Trophoblast cell (in vitro differentiated cells and primary cell): ENCODE measurements at regions not wholly inside any gene's neighbourhood (a gene's known extent, or its start where the extent isn't known, plus 50 kb on each side); places are given as distances from the start of the nearest gene placed in this dataset.

Experiments used
- DNase-seq, 2 donors: peaks; one replicate each; pipeline ENCODE4 v3.0.0-alpha.2; 2016
- H2AFZ ChIP-seq: 2 replicates; pipeline ENCODE4 v1.6.1; 2013; ENCODE audit warnings: low read length, moderate library complexity, mild to moderate bottlenecking; ENCODE audit not compliant: insufficient read depth, poor library complexity
- H2AK5ac ChIP-seq: 2 replicates; pipeline ENCODE4 v1.6.1; 2013; ENCODE audit warnings: mild to moderate bottlenecking, low read length
- H2BK120ac ChIP-seq: 2 replicates; pipeline ENCODE4 v1.6.1; 2013; ENCODE audit warnings: low read length, mild to moderate bottlenecking, moderate library complexity; ENCODE audit not compliant: insufficient read depth, poor library complexity
- H2BK12ac ChIP-seq: 2 replicates; pipeline ENCODE4 v1.6.1; 2013; ENCODE audit warnings: mild to moderate bottlenecking, low read length, moderate library complexity
- H2BK5ac ChIP-seq: 2 replicates; pipeline ENCODE4 v1.6.1; 2013; ENCODE audit warnings: low read length, low read depth, moderate library complexity, mild to moderate bottlenecking; ENCODE audit not compliant: poor library complexity
- H3K14ac ChIP-seq: 2 replicates; pipeline ENCODE4 v1.6.1; 2013; ENCODE audit warnings: mild to moderate bottlenecking, low read length
- H3K18ac ChIP-seq: 2 replicates; pipeline ENCODE4 v1.6.1; 2013; ENCODE audit warnings: mild to moderate bottlenecking, low read length
- H3K23ac ChIP-seq: 2 replicates; pipeline ENCODE4 v1.6.1; 2013; ENCODE audit warnings: low read length
- H3K27ac ChIP-seq: 2 replicates; pipeline ENCODE4 v1.5.1; 2013; ENCODE audit warnings: low read depth, mild to moderate bottlenecking, inconsistent platforms, low read length, moderate library complexity
- H3K27me3 ChIP-seq: 2 replicates; pipeline ENCODE4 v1.6.1; 2013; ENCODE audit warnings: inconsistent platforms, mild to moderate bottlenecking, low read length, moderate library complexity; ENCODE audit not compliant: insufficient read depth
- H3K36me3 ChIP-seq, 2 experiments: 1 replicate in 1 of 2; 2 replicates in 1 of 2; pipeline ENCODE4 v1.6.1; 2013; ENCODE audit warnings: low read length in 2 of 2, mild to moderate bottlenecking in 2 of 2, moderate library complexity in 1 of 2; ENCODE audit not compliant: insufficient read depth in 2 of 2, control insufficient read depth in 1 of 2
- H3K4ac ChIP-seq: 2 replicates; pipeline ENCODE4 v1.6.1; 2013; ENCODE audit warnings: low read depth, mild to moderate bottlenecking, low read length, moderate library complexity
- H3K4me1 ChIP-seq, 2 experiments: 1 replicate in 1 of 2; 2 replicates in 1 of 2; pipeline ENCODE4 v1.6.1; 2013; ENCODE audit warnings: low read length in 2 of 2, mild to moderate bottlenecking in 2 of 2, moderate library complexity in 1 of 2; ENCODE audit not compliant: insufficient read depth in 2 of 2, control insufficient read depth in 1 of 2
- H3K4me2 ChIP-seq: 2 replicates; pipeline ENCODE4 v1.6.1; 2013; ENCODE audit warnings: inconsistent platforms, mild to moderate bottlenecking, low read length, moderate library complexity
- H3K4me3 ChIP-seq: 2 replicates; pipeline ENCODE4 v1.5.1; 2013; ENCODE audit warnings: mild to moderate bottlenecking, low read depth, low read length, inconsistent platforms
- H3K79me1 ChIP-seq: one replicate; pipeline ENCODE4 v1.6.1; 2013; ENCODE audit warnings: low read length
- H3K79me2 ChIP-seq: 2 replicates; pipeline ENCODE4 v1.6.1; 2013; ENCODE audit warnings: low read length, mild to moderate bottlenecking; ENCODE audit not compliant: control insufficient read depth, insufficient read depth, poor library complexity
- H3K9ac ChIP-seq: 2 replicates; pipeline ENCODE4 v1.6.1; 2013; ENCODE audit warnings: mild to moderate bottlenecking, low read length
- H3K9me3 ChIP-seq: 2 replicates; pipeline ENCODE4 v1.6.1; 2013; ENCODE audit warnings: low read depth, mild to moderate bottlenecking, control low read depth, inconsistent platforms, low read length; ENCODE audit not compliant: insufficient read depth
- H4K12ac ChIP-seq: 2 replicates; pipeline ENCODE4 v1.6.1; 2013; ENCODE audit warnings: low read depth, mild to moderate bottlenecking, low read length, moderate library complexity
- H4K8ac ChIP-seq: 2 replicates; pipeline ENCODE4 v1.6.1; 2013; ENCODE audit warnings: low read depth, mild to moderate bottlenecking, low read length, moderate library complexity
- H4K91ac ChIP-seq: one replicate; pipeline ENCODE4 v1.6.1; 2013; ENCODE audit warnings: low read depth, mild to moderate bottlenecking, low read length, moderate library complexity
- WGBS: extraction: QIAGEN DNeasy Blood & Tissue Kit; methylation state at CpG from one replicate; pipeline ENCODE4 v1.1.7; 2013; ENCODE audit warnings: missing lambda C conversion rate; ENCODE audit not compliant: insufficient read length, insufficient coverage; ENCODE audit errors: extremely low coverage; 5-methylcytosine and 5-hydroxymethylcytosine counted together

GRCh38 chr14:46444666-46445065 lies 206.9 kb downstream of the RPL10L start:
- WGBS = no CpG with 5 or more reads among the region's 5 CpGs
- no peak overlapping the region for H3K23ac ChIP-seq
- H2BK120ac ChIP-seq = no peak overlapping the region
- H3K9me3 ChIP-seq = no peaks in the 10 kb centered on the region
- no peaks in the 10 kb centered on the region for H3K79me2 ChIP-seq
- H3K4me1 ChIP-seq = no peaks in the 10 kb centered on the region
- no peak overlapping the region for H3K4me2 ChIP-seq
- H4K8ac ChIP-seq = no peak overlapping the region
- H3K9ac ChIP-seq = no peak overlapping the region
- H2AFZ ChIP-seq = no peak overlapping the region
- no peak overlapping the region for H4K91ac ChIP-seq
- no peak overlapping the region for H3K14ac ChIP-seq
- H3K4ac ChIP-seq = no peak overlapping the region
- H3K79me1 ChIP-seq = no peaks in the 10 kb centered on the region
- no peaks in the 10 kb centered on the region for H3K27me3 ChIP-seq
- no peak overlapping the region for H2AK5ac ChIP-seq
- no peak overlapping the region for H4K12ac ChIP-seq
- no peak overlapping the region for H3K27ac ChIP-seq
- H2BK12ac ChIP-seq = no peak overlapping the region
- DNase-seq = no peak
- H2BK5ac ChIP-seq = no peak overlapping the region
- no peak overlapping the region for H3K18ac ChIP-seq
- H3K4me3 ChIP-seq = no peak overlapping the region
- H3K36me3 ChIP-seq = no peaks in the 10 kb centered on the region

GRCh38 chr14:46433381-46433780 lies 218.2 kb downstream of the RPL10L start:
- H3K23ac ChIP-seq = no peak overlapping the region
- H3K4ac ChIP-seq = no peak overlapping the region
- H3K4me1 ChIP-seq = no peaks in the 10 kb centered on the region
- no peak overlapping the region for H4K12ac ChIP-seq
- H2BK5ac ChIP-seq = no peak overlapping the region
- H3K9ac ChIP-seq = no peak overlapping the region
- DNase-seq = no peak
- H3K4me2 ChIP-seq = no peak overlapping the region
- H3K14ac ChIP-seq = no peak overlapping the region
- H2AK5ac ChIP-seq = no peak overlapping the region
- no peak overlapping the region for H3K27ac ChIP-seq
- H2BK12ac ChIP-seq = no peak overlapping the region
- H4K91ac ChIP-seq = no peak overlapping the region
- H4K8ac ChIP-seq = no peak overlapping the region
- whole genome bisulfite sequencing = no CpG with 5 or more reads among the region's 3 CpGs
- no peak overlapping the region for H2AFZ ChIP-seq
- H2BK120ac ChIP-seq = no peak overlapping the region
- H3K4me3 ChIP-seq = no peak overlapping the region
- H3K36me3 ChIP-seq = no peaks in the 10 kb centered on the region
- no peaks in the 10 kb centered on the region for H3K9me3 ChIP-seq
- no peaks in the 10 kb centered on the region for H3K79me1 ChIP-seq
- H3K18ac ChIP-seq = no peak overlapping the region
- no peaks in the 10 kb centered on the region for H3K27me3 ChIP-seq
- H3K79me2 ChIP-seq = no peaks in the 10 kb centered on the region

- no peak overlapping the region for H3K4me3 ChIP-seq
- DNase-seq = no peak
- no peaks in the 10 kb centered on the region for H3K36me3 ChIP-seq
- no peaks in the 10 kb centered on the region for H3K27me3 ChIP-seq
- H2BK120ac ChIP-seq = no peak overlapping the region
- H3K79me2 ChIP-seq = no peaks in the 10 kb centered on the region
- no peak overlapping the region for H3K4me2 ChIP-seq
- H2BK5ac ChIP-seq = no peak overlapping the region
- no peak overlapping the region for H3K27ac ChIP-seq
- no peak overlapping the region for H4K91ac ChIP-seq
- H3K23ac ChIP-seq = no peak overlapping the region
- H3K4me1 ChIP-seq = no peaks in the 10 kb centered on the region
- no peak overlapping the region for H3K9ac ChIP-seq
- no peak overlapping the region for H3K18ac ChIP-seq
- no peaks in the 10 kb centered on the region for H3K79me1 ChIP-seq
- no peak overlapping the region for H2BK12ac ChIP-seq
- H2AFZ ChIP-seq = no peak overlapping the region
- no peak overlapping the region for H2AK5ac ChIP-seq
- no peak overlapping the region for H3K4ac ChIP-seq
- H3K14ac ChIP-seq = no peak overlapping the region
- WGBS = no CpG with 5 or more reads among the region's 2 CpGs
- no peak overlapping the region for H4K8ac ChIP-seq
- no peak overlapping the region for H4K12ac ChIP-seq
- no peaks in the 10 kb centered on the region for H3K9me3 ChIP-seq
These were observed 219.1 kb downstream of the RPL10L start for GRCh38 chr14:46432516-46432915.

- no peak overlapping the region for H2BK120ac ChIP-seq
- H3K23ac ChIP-seq = no peak overlapping the region
- H2AFZ ChIP-seq = no peak overlapping the region
- DNase-seq = no peak
- no peaks in the 10 kb centered on the region for H3K79me1 ChIP-seq
- H3K18ac ChIP-seq = no peak overlapping the region
- H3K14ac ChIP-seq = no peak overlapping the region
- H3K27ac ChIP-seq = no peak overlapping the region
- H3K4ac ChIP-seq = no peak overlapping the region
- H4K12ac ChIP-seq = no peak overlapping the region
- no peaks in the 10 kb centered on the region for H3K79me2 ChIP-seq
- no peaks in the 10 kb centered on the region for H3K4me1 ChIP-seq
- H3K9me3 ChIP-seq = no peaks in the 10 kb centered on the region
- H3K36me3 ChIP-seq = no peaks in the 10 kb centered on the region
- H2BK12ac ChIP-seq = no peak overlapping the region
- no peak overlapping the region for H3K4me2 ChIP-seq
- H4K91ac ChIP-seq = no peak overlapping the region
- H3K4me3 ChIP-seq = no peak overlapping the region
- no peak overlapping the region for H2BK5ac ChIP-seq
- H4K8ac ChIP-seq = no peak overlapping the region
- no peaks in the 10 kb centered on the region for H3K27me3 ChIP-seq
- H3K9ac ChIP-seq = no peak overlapping the region
- no peak overlapping the region for H2AK5ac ChIP-seq
These were observed 234.5 kb downstream of the RPL10L start for GRCh38 chr14:46417066-46417465.
